ENCODE measurements at regions not wholly inside any gene's neighbourhood (a gene's known extent, or its start where the extent isn't known, plus 50 kb on each side); places are given as distances from the start of the nearest gene placed in this dataset.

GRCh38 chr2:35463805-35464596, 891.6 kb upstream of the CRIM1 start:
- no peak for TF ChIP-seq POLR2A (IDR thresholded peaks at IDR 0.05)
- TF ChIP-seq, protein P1, sequence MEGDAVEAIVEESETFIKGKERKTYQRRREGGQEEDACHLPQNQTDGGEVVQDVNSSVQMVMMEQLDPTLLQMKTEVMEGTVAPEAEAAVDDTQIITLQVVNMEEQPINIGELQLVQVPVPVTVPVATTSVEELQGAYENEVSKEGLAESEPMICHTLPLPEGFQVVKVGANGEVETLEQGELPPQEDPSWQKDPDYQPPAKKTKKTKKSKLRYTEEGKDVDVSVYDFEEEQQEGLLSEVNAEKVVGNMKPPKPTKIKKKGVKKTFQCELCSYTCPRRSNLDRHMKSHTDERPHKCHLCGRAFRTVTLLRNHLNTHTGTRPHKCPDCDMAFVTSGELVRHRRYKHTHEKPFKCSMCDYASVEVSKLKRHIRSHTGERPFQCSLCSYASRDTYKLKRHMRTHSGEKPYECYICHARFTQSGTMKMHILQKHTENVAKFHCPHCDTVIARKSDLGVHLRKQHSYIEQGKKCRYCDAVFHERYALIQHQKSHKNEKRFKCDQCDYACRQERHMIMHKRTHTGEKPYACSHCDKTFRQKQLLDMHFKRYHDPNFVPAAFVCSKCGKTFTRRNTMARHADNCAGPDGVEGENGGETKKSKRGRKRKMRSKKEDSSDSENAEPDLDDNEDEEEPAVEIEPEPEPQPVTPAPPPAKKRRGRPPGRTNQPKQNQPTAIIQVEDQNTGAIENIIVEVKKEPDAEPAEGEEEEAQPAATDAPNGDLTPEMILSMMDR (IDR thresholded peaks at IDR 0.05) = no peak
